ENCODE measurements at regions not wholly inside any gene's neighbourhood (a gene's known extent, or its start where the extent isn't known, plus 50 kb on each side); places are given as distances from the start of the nearest gene placed in this dataset.

GRCh38 chr5:2869471-2869870 is 118.0 kb upstream of the IRX2 start:
- DNase-seq (peak; percentile 3), ATAC-seq (no peak)
- H3K27ac ChIP-seq = no peak overlapping the region
- H3K4me3 ChIP-seq = no peak overlapping the region
- no peaks in the 10 kb centered on the region for H3K36me3 ChIP-seq
- no peaks in the 10 kb centered on the region for H3K4me1 ChIP-seq
- no peaks in the 10 kb centered on the region for H3K27me3 ChIP-seq
- intact Hi-C loops (cut with DNase I) = no loop called here
- no peak for TF ChIP-seq CTCF (IDR thresholded peaks at IDR 0.05)
- no peaks in the 10 kb centered on the region for H3K9me3 ChIP-seq

- intact Hi-C loops (cut with DNase I) = no loop called here
- DNase-seq = peak; percentile 17
- H3K36me3 ChIP-seq = no peaks in the 10 kb centered on the region
- no peak for TF ChIP-seq CTCF (IDR thresholded peaks at IDR 0.05)
- no peaks in the 10 kb centered on the region for H3K4me1 ChIP-seq
- H3K4me3 ChIP-seq = no peak overlapping the region
- no peaks in the 10 kb centered on the region for H3K27me3 ChIP-seq
- no peaks in the 10 kb centered on the region for H3K9me3 ChIP-seq
- H3K27ac ChIP-seq = no peak overlapping the region
- ATAC-seq = no peak
Observed at GRCh38 chr5:2867373-2867933, 116.0 kb upstream of the IRX2 start.

- Histone ChIP-seq H3K27me3 (no peaks in the 10 kb centered on the region), H3K4me3 (no peak overlapping the region), H3K36me3 (no peaks in the 10 kb centered on the region), H3K27ac (no peak overlapping the region), H3K9me3 (no peaks in the 10 kb centered on the region), H3K4me1 (no peaks in the 10 kb centered on the region)
- ATAC-seq (no peak), DNase-seq (peak; percentile 37)
- TF ChIP-seq CTCF (IDR thresholded peaks at IDR 0.05) = no peak
- intact Hi-C loops (cut with DNase I) = no loop called here
Observed at GRCh38 chr5:2866662-2867372, 115.3 kb upstream of the IRX2 start.

GRCh38 chr5:2865856-2866255 is 114.4 kb upstream of the IRX2 start:
- DNase-seq = peak; percentile 30
- Histone ChIP-seq H3K27ac (no peak overlapping the region), H3K27me3 (no peaks in the 10 kb centered on the region), H3K36me3 (no peaks in the 10 kb centered on the region), H3K4me1 (no peaks in the 10 kb centered on the region), H3K9me3 (no peaks in the 10 kb centered on the region), H3K4me3 (no peak overlapping the region)
- no peak for TF ChIP-seq CTCF (IDR thresholded peaks at IDR 0.05)
- no peak for ATAC-seq
- intact Hi-C loops (cut with DNase I) = no loop called here

- no peaks in the 10 kb centered on the region for H3K36me3 ChIP-seq
- H3K27ac ChIP-seq = no peak overlapping the region
- no peaks in the 10 kb centered on the region for H3K9me3 ChIP-seq
- intact Hi-C loops (cut with DNase I) = no loop called here
- TF ChIP-seq CTCF (IDR thresholded peaks at IDR 0.05) = no peak
- ATAC-seq (no peak), DNase-seq (peak; percentile 45)
- H3K4me1 ChIP-seq = no peaks in the 10 kb centered on the region
- no peak overlapping the region for H3K4me3 ChIP-seq
- H3K27me3 ChIP-seq = no peaks in the 10 kb centered on the region
Observed at GRCh38 chr5:2864515-2865105, 113.1 kb upstream of the IRX2 start.

Data from upper lobe of right lung (tissue), 1 donor.